Smooth muscle cell (in vitro differentiated cells): ENCODE measurements at regions not wholly inside any gene's neighbourhood (a gene's known extent, or its start where the extent isn't known, plus 50 kb on each side); places are given as distances from the start of the nearest gene placed in this dataset.

Source experiments
- DNase-seq: peaks from one replicate; lab custom pipeline; 2025; ENCODE audit not compliant: unreplicated experiment; lab: John Stamatoyannopoulos, UW
- H2AFZ ChIP-seq: fragments of 200-600 bp; sonication (generic); 2 replicates; pipeline ENCODE4 v1.6.0; 2016; ENCODE audit warnings: antibody characterized with exemption, low read depth, mild to moderate bottlenecking
- H3F3A ChIP-seq: fragments of 200-600 bp; sonication (generic); 2 replicates; pipeline ENCODE4 v1.6.0; 2017; ENCODE audit warnings: antibody characterized with exemption, low read depth
- H3K27ac ChIP-seq: fragments of 200-600 bp; sonication (generic); 2 replicates; pipeline ENCODE4 v1.5.1; 2016; ENCODE audit warnings: low read depth, mild to moderate bottlenecking
- H3K27me3 ChIP-seq: fragments of 200-600 bp; sonication (generic); 2 replicates; pipeline ENCODE4 v1.6.1; 2016; ENCODE audit warnings: low read depth, mild to moderate bottlenecking
- H3K36me3 ChIP-seq: fragments of 200-600 bp; sonication (generic); 2 replicates; pipeline ENCODE4 v1.5.1; 2016; ENCODE audit warnings: low read depth
- H3K4me1 ChIP-seq: fragments of 200-600 bp; sonication (generic); 2 replicates; pipeline ENCODE4 v1.5.1; 2016; ENCODE audit warnings: low read depth
- H3K4me2 ChIP-seq: fragments of 200-600 bp; sonication (generic); 2 replicates; pipeline ENCODE4 v1.6.0; 2016; ENCODE audit warnings: mild to moderate bottlenecking
- H3K4me3 ChIP-seq: fragments of 200-600 bp; sonication (generic); 2 replicates; pipeline ENCODE4 v1.5.1; 2016; ENCODE audit warnings: mild to moderate bottlenecking
- H3K79me2 ChIP-seq: fragments of 200-600 bp; sonication (generic); 2 replicates; pipeline ENCODE4 v1.6.0; 2016; ENCODE audit warnings: low read depth, mild to moderate bottlenecking
- H3K9ac ChIP-seq: fragments of 200-600 bp; sonication (generic); 2 replicates; pipeline ENCODE4 v1.6.0; 2016; ENCODE audit warnings: low read depth
- H3K9me3 ChIP-seq: fragments of 200-600 bp; sonication (generic); replicated peaks from 2 replicates; pipeline ENCODE4 v1.5.1; 2016; ENCODE audit warnings: low read depth
- H4K20me1 ChIP-seq: fragments of 200-600 bp; sonication (generic); 2 replicates; pipeline ENCODE4 v1.6.0; 2016; ENCODE audit warnings: low read depth
- WGBS: methylation state at CpG from one replicate; pipeline ENCODE4 v1.1.7; 2016; ENCODE audit warnings: low lambda C conversion rate; 5-methylcytosine and 5-hydroxymethylcytosine counted together
- TF ChIP-seq, protein P1 (sequence below): fragments of 200-600 bp; sonication (generic); IDR thresholded peaks from 2 replicates; pipeline ENCODE4 v1.5.1; 2017; ENCODE audit warnings: borderline replicate concordance, mild to moderate bottlenecking, antibody characterized with exemption; ENCODE audit not compliant: insufficient read depth, poor library complexity, severe bottlenecking

DNA sequence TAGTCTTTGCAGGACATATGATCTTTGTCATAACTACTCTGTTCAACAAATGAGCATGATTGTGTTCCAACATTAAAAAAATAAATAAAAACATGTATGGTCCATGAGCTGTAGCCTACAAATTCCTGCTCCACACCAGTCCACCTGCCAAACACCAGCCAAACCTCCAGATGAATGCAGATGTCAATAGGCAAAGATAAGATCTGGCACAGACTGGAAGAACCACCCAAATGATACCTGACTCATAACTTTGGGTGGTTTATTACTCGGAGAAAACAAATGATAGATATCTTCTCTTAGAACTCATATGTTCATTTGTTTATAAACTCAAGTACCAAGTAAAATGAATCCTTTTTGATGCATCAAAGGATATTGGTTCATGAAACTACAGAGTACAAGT is 425.1 kb downstream of the GBA3 start:
- Histone ChIP-seq H3K79me2 (no peaks in the 10 kb centered on the region), H2AFZ (no peak overlapping the region), H3K4me1 (peaks cover 4% of the 10 kb centered on the region), H3K27me3 (peaks cover 7% of the 10 kb centered on the region), H4K20me1 (no peaks in the 10 kb centered on the region), H3K9me3 (no peaks in the 10 kb centered on the region), H3K27ac (no peak overlapping the region), H3K4me3 (no peak overlapping the region), H3K36me3 (no peaks in the 10 kb centered on the region), H3F3A (no peaks in the 10 kb centered on the region), H3K4me2 (no peak overlapping the region), H3K9ac (no peak overlapping the region)
- WGBS: 67% methylated on average over 1 of the region's 1 CpG
- TF ChIP-seq, protein P1, sequence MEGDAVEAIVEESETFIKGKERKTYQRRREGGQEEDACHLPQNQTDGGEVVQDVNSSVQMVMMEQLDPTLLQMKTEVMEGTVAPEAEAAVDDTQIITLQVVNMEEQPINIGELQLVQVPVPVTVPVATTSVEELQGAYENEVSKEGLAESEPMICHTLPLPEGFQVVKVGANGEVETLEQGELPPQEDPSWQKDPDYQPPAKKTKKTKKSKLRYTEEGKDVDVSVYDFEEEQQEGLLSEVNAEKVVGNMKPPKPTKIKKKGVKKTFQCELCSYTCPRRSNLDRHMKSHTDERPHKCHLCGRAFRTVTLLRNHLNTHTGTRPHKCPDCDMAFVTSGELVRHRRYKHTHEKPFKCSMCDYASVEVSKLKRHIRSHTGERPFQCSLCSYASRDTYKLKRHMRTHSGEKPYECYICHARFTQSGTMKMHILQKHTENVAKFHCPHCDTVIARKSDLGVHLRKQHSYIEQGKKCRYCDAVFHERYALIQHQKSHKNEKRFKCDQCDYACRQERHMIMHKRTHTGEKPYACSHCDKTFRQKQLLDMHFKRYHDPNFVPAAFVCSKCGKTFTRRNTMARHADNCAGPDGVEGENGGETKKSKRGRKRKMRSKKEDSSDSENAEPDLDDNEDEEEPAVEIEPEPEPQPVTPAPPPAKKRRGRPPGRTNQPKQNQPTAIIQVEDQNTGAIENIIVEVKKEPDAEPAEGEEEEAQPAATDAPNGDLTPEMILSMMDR: no peak
- no peak for DNase-seq

DNA sequence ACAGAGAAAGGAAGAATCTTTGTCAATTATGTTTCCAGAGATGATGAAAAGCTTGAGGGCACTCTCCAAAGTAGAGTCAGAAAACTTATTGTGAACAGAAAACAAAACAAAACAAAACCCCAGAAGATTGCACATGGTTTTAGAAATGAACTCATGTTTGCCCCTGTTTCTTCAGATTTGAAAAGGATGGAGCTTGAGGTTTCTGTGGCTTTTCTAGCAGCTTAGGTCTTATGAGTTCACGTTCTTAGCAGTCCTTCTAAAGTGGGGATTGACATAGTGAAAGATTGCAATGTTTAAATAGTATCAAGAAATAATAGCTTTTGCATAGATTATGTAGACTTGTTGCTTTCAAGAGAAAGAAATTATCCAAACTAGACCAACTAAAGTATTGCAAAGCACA is 421.8 kb downstream of the GBA3 start:
- Histone ChIP-seq H3K27me3 (peaks cover 7% of the 10 kb centered on the region), H4K20me1 (no peaks in the 10 kb centered on the region), H3K4me1 (no peaks in the 10 kb centered on the region), H3K4me3 (no peak overlapping the region), H3F3A (no peaks in the 10 kb centered on the region), H3K79me2 (no peaks in the 10 kb centered on the region), H3K27ac (no peak overlapping the region), H3K9me3 (no peaks in the 10 kb centered on the region), H3K4me2 (no peak overlapping the region), H3K9ac (no peak overlapping the region), H3K36me3 (no peaks in the 10 kb centered on the region), H2AFZ (no peak overlapping the region)
- TF ChIP-seq, protein P1: no peak
- 64% methylated on average over 1 of the region's 1 CpG for WGBS
- DNase-seq: no peak

DNA sequence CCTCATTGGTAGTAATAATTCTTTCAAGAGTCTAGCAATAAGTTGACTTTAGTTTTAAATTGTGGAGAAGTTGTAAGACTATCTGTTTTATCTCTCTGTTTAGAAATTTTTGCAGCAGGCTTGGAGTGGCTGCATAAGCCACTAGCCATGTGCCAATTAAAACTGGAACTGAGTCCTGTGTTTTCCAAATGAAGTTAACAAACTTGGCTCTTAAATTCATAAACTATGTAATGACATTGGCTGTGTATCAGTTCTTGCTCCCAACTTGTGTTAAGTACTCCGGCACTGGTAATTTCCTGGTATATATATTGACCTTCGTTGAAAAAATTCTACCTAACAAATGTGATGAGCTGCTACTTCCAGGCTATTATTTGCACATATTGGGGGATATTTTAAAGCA is 420.4 kb downstream of the GBA3 start:
- H3K9me3 ChIP-seq: no peaks in the 10 kb centered on the region
- H3K4me3 ChIP-seq: no peak overlapping the region
- no peak overlapping the region for H3K27ac ChIP-seq
- H4K20me1 ChIP-seq: no peaks in the 10 kb centered on the region
- peaks cover 3% of the 10 kb centered on the region for H3K27me3 ChIP-seq
- TF ChIP-seq, protein P1: no peak
- H3K4me2 ChIP-seq: no peak overlapping the region
- no peaks in the 10 kb centered on the region for H3K4me1 ChIP-seq
- no peak for DNase-seq
- no peak overlapping the region for H2AFZ ChIP-seq
- WGBS: 93% methylated on average over 2 of the region's 2 CpGs
- no peaks in the 10 kb centered on the region for H3K36me3 ChIP-seq
- no peak overlapping the region for H3K9ac ChIP-seq
- no peaks in the 10 kb centered on the region for H3F3A ChIP-seq
- H3K79me2 ChIP-seq: no peaks in the 10 kb centered on the region

DNA sequence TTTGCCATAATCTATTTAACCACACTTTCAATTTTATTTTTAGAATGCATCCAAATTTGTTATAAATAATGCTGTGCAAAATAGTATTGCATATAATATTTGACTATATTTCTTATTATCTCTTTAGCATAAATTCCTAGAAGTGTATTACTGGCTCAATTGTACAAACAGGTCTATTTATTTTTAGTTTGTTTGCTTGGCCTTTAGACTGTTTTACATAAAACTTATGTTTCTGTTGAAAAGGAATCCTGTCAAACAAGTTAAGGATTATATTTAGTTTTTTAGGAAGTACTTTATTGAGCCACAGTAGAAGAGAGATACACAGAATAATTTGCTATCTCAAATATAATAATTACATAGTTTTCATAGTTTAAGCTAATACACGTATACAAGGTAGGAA is 413.8 kb downstream of the GBA3 start:
- 88% methylated on average over 1 of the region's 1 CpG for WGBS
- Histone ChIP-seq H3K27me3 (no peaks in the 10 kb centered on the region), H3K27ac (no peak overlapping the region), H3K9ac (no peak overlapping the region), H4K20me1 (no peaks in the 10 kb centered on the region), H3F3A (no peaks in the 10 kb centered on the region), H3K36me3 (no peaks in the 10 kb centered on the region), H3K4me3 (no peak overlapping the region), H3K4me2 (no peak overlapping the region), H2AFZ (no peak overlapping the region), H3K4me1 (no peaks in the 10 kb centered on the region), H3K79me2 (no peaks in the 10 kb centered on the region), H3K9me3 (no peaks in the 10 kb centered on the region)
- DNase-seq: no peak
- TF ChIP-seq, protein P1: no peak
